HG03469 (cell line): ENCODE measurements at regions not wholly inside any gene's neighbourhood (a gene's known extent, or its start where the extent isn't known, plus 50 kb on each side); places are given as distances from the start of the nearest gene placed in this dataset.

Source experiments
- ATAC-seq: cut with Tn5 transposase; IDR thresholded peaks from one replicate; pipeline ENCODE4 v1.9.1; 2021; ENCODE audit warnings: mild to moderate bottlenecking, moderate library complexity, moderate number of reproducible peaks; ENCODE audit not compliant: unreplicated experiment

GRCh38 chr6:134866563-134866962 is 83.3 kb downstream of the ALDH8A1 start:
- ATAC-seq, result no peak

GRCh38 chr6:134864558-134864957 is 85.3 kb downstream of the ALDH8A1 start:
- no peak for ATAC-seq

GRCh38 chr6:134863763-134864510 is 86.0 kb downstream of the ALDH8A1 start:
- ATAC-seq, result no peak

GRCh38 chr6:134854366-134854765 is 95.5 kb downstream of the ALDH8A1 start:
- no peak for ATAC-seq

GRCh38 chr6:134853111-134854055 is 96.5 kb downstream of the ALDH8A1 start:
- no peak for ATAC-seq

- ATAC-seq, result no peak
Measured at GRCh38 chr6:134851548-134851947, 98.4 kb downstream of the ALDH8A1 start.

GRCh38 chr6:134850721-134851305 is 99.1 kb downstream of the ALDH8A1 start:
- no peak for ATAC-seq

- no peak for ATAC-seq
Measured at GRCh38 chr6:134849920-134850447, 99.9 kb downstream of the ALDH8A1 start.

- no peak for ATAC-seq
Measured at GRCh38 chr6:134848076-134848475, 101.8 kb downstream of the ALDH8A1 start.

- ATAC-seq, result no peak
Measured at GRCh38 chr6:134846865-134847264, 103.0 kb downstream of the ALDH8A1 start.

- no peak for ATAC-seq
Measured at GRCh38 chr6:134846031-134846430, 103.9 kb downstream of the ALDH8A1 start.

- ATAC-seq, result no peak
Measured at GRCh38 chr6:134844120-134844519, 105.8 kb downstream of the ALDH8A1 start.

- ATAC-seq, result no peak
Measured at GRCh38 chr6:134840086-134840867, 109.6 kb downstream of the ALDH8A1 start.

GRCh38 chr6:134835993-134836392 is 113.9 kb downstream of the ALDH8A1 start:
- ATAC-seq, result no peak

GRCh38 chr6:134830940-134831339 is 119.0 kb downstream of the ALDH8A1 start:
- no peak for ATAC-seq

GRCh38 chr6:134830194-134830593 is 119.7 kb downstream of the ALDH8A1 start:
- ATAC-seq, result no peak

- ATAC-seq, result no peak
Measured at GRCh38 chr6:134828641-134829040, 121.3 kb downstream of the ALDH8A1 start.

GRCh38 chr6:134826889-134827737 is 122.8 kb downstream of the ALDH8A1 start:
- ATAC-seq, result no peak

GRCh38 chr6:134823710-134824034 is 126.2 kb downstream of the ALDH8A1 start:
- ATAC-seq, result no peak
